HFF-Myc (cell line): ENCODE measurements at regions not wholly inside any gene's neighbourhood (a gene's known extent, or its start where the extent isn't known, plus 50 kb on each side); places are given as distances from the start of the nearest gene placed in this dataset.
A peak's percentile ranks its signal among the peaks of the same experiment; 100 is the strongest.

Source experiments
- DNase-seq: peaks from one replicate; pipeline ENCODE4 v3.0.0-alpha.2; 2011; ENCODE audit warnings: low read depth; ENCODE audit errors: extremely low read depth
- H3K4me3 ChIP-seq: replicated peaks from 2 replicates; pipeline ENCODE4 v1.5.1; 2011; ENCODE audit warnings: low read depth, mild to moderate bottlenecking, control low read depth, low read length
- TF ChIP-seq, protein P1 (sequence below): IDR thresholded peaks from 2 replicates; pipeline ENCODE4 v1.5.1; 2012; ENCODE audit warnings: mild to moderate bottlenecking, low read depth, low read length, control low read depth; ENCODE audit errors: missing control alignments

- no peak overlapping the region for H3K4me3 ChIP-seq
- TF ChIP-seq, protein P1, sequence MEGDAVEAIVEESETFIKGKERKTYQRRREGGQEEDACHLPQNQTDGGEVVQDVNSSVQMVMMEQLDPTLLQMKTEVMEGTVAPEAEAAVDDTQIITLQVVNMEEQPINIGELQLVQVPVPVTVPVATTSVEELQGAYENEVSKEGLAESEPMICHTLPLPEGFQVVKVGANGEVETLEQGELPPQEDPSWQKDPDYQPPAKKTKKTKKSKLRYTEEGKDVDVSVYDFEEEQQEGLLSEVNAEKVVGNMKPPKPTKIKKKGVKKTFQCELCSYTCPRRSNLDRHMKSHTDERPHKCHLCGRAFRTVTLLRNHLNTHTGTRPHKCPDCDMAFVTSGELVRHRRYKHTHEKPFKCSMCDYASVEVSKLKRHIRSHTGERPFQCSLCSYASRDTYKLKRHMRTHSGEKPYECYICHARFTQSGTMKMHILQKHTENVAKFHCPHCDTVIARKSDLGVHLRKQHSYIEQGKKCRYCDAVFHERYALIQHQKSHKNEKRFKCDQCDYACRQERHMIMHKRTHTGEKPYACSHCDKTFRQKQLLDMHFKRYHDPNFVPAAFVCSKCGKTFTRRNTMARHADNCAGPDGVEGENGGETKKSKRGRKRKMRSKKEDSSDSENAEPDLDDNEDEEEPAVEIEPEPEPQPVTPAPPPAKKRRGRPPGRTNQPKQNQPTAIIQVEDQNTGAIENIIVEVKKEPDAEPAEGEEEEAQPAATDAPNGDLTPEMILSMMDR: no peak
- no peak for DNase-seq
Observed at GRCh38 chr4:126825083-126825482, 807.7 kb upstream of the INTU start.

DNA sequence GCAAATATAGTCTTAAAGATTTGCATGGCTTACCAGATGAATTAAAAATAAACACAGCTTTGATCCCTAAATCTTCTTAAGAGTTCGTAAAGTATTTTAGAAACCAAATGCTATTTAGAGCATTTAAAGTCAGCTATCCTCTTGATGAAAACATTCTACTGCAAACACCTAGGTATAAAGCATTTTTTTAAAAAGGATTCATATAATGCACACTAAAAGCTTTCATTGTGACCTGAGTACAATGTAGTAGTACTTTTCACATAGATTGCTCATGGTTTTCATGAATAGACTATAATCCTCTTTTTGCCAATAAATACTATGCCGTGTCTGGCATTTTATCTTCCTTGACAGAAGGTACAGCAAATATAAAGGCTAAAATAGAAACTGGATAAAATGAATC lies 805.1 kb upstream of the INTU start:
- no peak overlapping the region for H3K4me3 ChIP-seq
- no peak for DNase-seq
- TF ChIP-seq, protein P1: no peak

- TF ChIP-seq, protein P1: no peak
- DNase-seq: no peak
- H3K4me3 ChIP-seq: no peak overlapping the region
Observed at GRCh38 chr4:126834854-126835253, 797.9 kb upstream of the INTU start.

DNA sequence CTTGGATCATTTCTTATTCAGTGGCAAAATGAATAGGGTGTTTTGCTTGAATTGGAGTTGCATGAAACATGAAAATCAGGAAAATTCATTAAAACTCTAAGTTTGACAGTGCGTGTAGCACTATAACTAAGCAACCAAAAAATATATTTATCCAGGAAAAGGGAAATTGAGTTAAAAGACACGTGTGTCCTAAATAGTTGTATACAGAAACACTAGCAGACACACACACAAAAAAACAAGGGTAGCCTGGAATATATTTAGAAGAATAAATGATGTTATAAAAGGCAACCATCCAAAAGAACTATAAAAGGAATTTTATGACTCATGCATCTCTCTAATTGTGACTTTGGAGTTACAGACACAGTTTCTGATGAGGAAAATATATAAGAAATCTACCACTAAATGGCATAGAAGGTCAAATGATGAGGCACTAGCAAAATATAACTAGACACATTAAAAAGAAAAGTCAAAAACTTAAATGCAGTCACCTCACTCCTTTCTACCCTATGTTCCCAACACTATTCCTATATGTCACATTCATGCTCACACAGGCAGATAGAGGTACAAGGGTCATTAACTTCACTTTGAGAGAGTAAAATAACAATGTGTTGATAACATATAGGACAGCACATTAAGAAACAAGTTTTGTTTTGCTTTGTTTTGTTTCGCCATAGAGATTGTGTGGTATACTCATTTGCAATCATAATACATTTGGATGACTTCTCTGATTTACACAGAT lies 793.6 kb upstream of the INTU start:
- TF ChIP-seq, protein P1: no peak
- H3K4me3 ChIP-seq: no peak overlapping the region
- DNase-seq: peak; percentile 5

DNA sequence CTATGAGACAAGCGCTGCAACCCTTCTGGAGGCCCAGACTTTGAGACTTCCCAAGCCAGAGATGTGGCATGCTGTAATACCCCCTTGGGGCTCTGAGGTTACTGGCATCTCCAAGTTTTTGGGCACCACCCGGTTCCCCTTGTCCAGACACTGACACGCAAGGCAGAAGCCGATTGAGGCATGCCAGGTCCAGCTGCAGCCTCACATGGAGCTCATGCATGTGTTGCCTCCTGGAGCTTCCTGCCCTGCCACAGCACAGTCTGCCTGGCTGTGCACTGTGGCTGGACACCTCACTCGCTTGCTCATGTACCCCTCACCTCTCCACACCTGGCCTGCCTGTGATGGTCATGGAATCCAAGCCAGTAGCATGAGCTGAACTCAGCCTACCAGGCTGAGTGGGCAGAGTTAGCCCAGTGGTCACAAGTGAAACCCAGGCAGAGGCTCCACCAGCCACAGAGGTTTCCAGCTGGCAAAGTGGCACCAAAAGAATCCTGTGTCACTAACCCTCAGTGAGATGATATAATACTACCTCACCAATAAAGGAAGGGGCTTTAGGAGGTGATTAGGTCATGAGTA lies 789.2 kb upstream of the INTU start:
- DNase-seq: no peak
- H3K4me3 ChIP-seq: no peak overlapping the region
- TF ChIP-seq, protein P1: no peak

- peak; percentile 96 for DNase-seq
- H3K4me3 ChIP-seq: no peak overlapping the region
- TF ChIP-seq, protein P1: no peak
Observed at GRCh38 chr4:126850286-126850685, 782.5 kb upstream of the INTU start.
